ENCODE measurements at regions not wholly inside any gene's neighbourhood (a gene's known extent, or its start where the extent isn't known, plus 50 kb on each side); places are given as distances from the start of the nearest gene placed in this dataset.

DNA sequence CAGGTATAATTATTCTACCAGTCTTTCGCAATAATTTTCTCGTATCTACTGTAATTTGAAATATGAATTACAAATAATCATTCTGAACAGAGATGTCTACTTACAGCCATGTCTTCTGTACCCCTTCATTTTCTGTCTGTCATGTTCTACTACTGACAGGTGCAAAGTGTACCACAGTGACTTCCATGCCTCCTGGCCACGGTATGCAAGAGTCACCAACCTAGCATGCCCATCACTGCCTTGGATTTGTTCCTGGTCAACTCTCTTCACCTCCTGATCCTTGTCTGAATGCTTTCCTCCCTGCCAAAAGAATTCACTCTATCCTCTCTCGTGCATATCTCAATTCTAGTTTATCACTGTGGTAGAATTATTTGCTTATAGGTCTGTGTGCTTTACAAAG lies 755.4 kb downstream of the KCNJ2 start:
- Histone ChIP-seq H3K9me3 (no peaks in the 10 kb centered on the region), H3K4me1 (no peaks in the 10 kb centered on the region), H3K36me3 (no peaks in the 10 kb centered on the region), H3K27me3 (no peaks in the 10 kb centered on the region), H3K4me3 (no peak overlapping the region), H3K27ac (no peak overlapping the region)
- intact Hi-C loops (cut with DNase I; ENCODE audit: low total_unique reads) = loop anchor here (5.0 kb wide), 1 partner anchor 927 kb away; no protein-coding TSS in a partner anchor
- no peak for DNase-seq
- TF ChIP-seq, protein P1, sequence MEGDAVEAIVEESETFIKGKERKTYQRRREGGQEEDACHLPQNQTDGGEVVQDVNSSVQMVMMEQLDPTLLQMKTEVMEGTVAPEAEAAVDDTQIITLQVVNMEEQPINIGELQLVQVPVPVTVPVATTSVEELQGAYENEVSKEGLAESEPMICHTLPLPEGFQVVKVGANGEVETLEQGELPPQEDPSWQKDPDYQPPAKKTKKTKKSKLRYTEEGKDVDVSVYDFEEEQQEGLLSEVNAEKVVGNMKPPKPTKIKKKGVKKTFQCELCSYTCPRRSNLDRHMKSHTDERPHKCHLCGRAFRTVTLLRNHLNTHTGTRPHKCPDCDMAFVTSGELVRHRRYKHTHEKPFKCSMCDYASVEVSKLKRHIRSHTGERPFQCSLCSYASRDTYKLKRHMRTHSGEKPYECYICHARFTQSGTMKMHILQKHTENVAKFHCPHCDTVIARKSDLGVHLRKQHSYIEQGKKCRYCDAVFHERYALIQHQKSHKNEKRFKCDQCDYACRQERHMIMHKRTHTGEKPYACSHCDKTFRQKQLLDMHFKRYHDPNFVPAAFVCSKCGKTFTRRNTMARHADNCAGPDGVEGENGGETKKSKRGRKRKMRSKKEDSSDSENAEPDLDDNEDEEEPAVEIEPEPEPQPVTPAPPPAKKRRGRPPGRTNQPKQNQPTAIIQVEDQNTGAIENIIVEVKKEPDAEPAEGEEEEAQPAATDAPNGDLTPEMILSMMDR (IDR thresholded peaks at IDR 0.05) = no peak

DNA sequence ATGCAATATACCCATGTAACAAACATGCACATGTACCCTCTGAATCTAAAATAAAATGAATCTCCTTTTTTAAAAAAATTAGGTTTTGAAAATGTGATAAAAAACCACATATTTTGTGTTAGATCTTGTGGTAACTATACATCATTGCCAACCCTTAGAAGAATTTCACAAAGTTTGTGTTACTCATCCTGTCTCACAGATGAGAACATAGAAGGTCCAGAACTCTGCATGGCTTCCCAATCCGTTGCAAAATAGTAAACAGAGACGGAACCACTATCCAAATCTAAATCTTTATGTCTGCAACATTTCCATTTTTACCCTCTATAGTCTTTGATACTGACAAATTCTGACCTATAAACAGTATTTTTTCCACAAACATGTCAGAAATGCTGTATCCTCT lies 759.9 kb downstream of the KCNJ2 start:
- DNase-seq = no peak
- Histone ChIP-seq H3K36me3 (no peaks in the 10 kb centered on the region), H3K4me3 (no peak overlapping the region), H3K9me3 (no peaks in the 10 kb centered on the region), H3K27ac (no peak overlapping the region), H3K4me1 (no peaks in the 10 kb centered on the region), H3K27me3 (no peaks in the 10 kb centered on the region)
- TF ChIP-seq, protein P1 (IDR thresholded peaks at IDR 0.05) = no peak
- intact Hi-C loops (cut with DNase I; ENCODE audit: low total_unique reads) = loop anchor here (5.0 kb wide), 1 partner anchor 932 kb away; no protein-coding TSS in a partner anchor

DNA sequence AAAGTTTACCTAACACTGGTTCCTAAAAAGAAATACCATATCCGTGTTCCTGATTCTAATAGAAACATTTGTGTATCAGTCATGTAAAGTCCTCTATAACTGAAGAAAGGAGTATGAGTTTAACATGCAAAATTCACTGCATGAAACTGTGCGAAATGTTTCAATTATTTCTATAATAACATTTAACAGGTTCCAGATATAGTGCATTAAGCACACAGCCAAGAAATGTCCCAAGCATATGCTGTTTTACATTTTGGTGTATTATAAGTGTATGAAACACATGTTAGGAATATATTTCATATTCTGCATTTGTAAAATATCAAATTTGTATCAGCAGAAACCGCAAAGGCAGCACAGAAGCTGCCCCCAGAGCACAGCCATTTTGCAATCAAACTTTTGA lies 764.9 kb downstream of the KCNJ2 start:
- TF ChIP-seq, protein P1 (IDR thresholded peaks at IDR 0.05) = no peak
- Histone ChIP-seq H3K4me1 (no peaks in the 10 kb centered on the region), H3K27ac (no peak overlapping the region), H3K4me3 (no peak overlapping the region), H3K9me3 (no peaks in the 10 kb centered on the region), H3K36me3 (no peaks in the 10 kb centered on the region), H3K27me3 (no peaks in the 10 kb centered on the region)
- intact Hi-C loops (cut with DNase I; ENCODE audit: low total_unique reads) = no loop called here
- DNase-seq = no peak

DNA sequence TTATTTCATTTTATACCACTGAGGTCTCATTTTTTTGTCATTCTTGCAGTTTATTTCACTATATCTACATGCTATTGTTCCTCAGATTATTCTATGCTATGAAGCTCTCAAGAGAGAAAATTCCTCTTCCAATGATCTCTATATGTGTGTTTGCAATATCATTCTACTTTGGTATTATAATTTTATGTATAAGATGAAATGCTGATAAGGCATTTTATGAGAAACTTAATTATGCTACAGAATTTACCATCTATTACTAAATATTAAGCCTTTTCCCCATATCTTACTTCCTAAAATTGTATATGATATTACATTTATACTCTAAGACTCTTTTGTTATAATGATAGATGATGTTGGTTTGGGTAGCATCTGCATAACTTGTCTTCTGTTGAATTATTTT lies 765.5 kb downstream of the KCNJ2 start:
- TF ChIP-seq, protein P1 (IDR thresholded peaks at IDR 0.05) = no peak
- Histone ChIP-seq H3K9me3 (no peaks in the 10 kb centered on the region), H3K27me3 (no peaks in the 10 kb centered on the region), H3K27ac (no peak overlapping the region), H3K36me3 (no peaks in the 10 kb centered on the region), H3K4me3 (no peak overlapping the region), H3K4me1 (no peaks in the 10 kb centered on the region)
- intact Hi-C loops (cut with DNase I; ENCODE audit: low total_unique reads) = no loop called here
- DNase-seq = no peak

DNA sequence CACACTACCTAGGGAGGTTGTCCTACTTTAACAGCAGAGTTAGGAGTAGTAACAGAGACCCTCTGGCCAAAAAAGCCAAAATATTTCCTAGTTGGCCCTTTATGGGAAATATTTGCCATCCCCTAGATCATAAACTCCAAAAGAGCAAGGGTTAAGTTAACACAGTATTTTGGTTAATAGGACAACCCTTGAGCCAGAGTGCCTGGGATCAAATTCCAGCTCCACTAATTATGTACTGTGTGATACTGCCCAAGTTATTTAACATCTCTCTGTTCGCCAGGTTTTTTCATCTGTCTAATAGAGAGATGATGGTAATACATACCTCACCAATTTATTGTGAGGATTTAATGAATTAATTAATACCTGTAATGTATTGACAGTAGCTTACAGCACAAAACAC lies 767.4 kb downstream of the KCNJ2 start:
- intact Hi-C loops (cut with DNase I; ENCODE audit: low total_unique reads) = no loop called here
- H3K27me3 ChIP-seq = no peaks in the 10 kb centered on the region
- H3K4me3 ChIP-seq = no peak overlapping the region
- TF ChIP-seq, protein P1 (IDR thresholded peaks at IDR 0.05) = no peak
- no peak overlapping the region for H3K27ac ChIP-seq
- no peaks in the 10 kb centered on the region for H3K9me3 ChIP-seq
- no peaks in the 10 kb centered on the region for H3K36me3 ChIP-seq
- DNase-seq = no peak
- H3K4me1 ChIP-seq = no peaks in the 10 kb centered on the region

DNA sequence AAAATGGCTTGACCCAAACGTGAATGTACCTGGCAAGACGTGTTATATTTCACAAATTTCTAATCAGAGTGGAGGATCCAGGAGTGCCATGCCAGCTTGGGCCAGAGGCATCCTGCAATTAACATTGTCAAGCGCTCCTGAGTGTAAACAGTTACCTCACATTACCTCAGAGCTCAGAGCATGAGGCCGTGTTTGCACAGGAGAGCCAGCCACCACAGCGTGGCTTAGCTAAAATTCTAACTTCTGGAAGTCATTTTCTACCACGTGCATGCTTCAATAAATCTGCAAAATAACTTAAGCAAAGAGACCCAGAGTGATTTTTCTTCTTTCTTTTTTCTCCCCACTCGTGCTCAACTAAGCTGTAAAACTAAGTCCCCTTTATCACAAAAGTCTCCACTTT lies 769.0 kb downstream of the KCNJ2 start:
- Histone ChIP-seq H3K36me3 (no peaks in the 10 kb centered on the region), H3K27ac (no peak overlapping the region), H3K27me3 (no peaks in the 10 kb centered on the region), H3K9me3 (no peaks in the 10 kb centered on the region), H3K4me3 (no peak overlapping the region), H3K4me1 (no peaks in the 10 kb centered on the region)
- intact Hi-C loops (cut with DNase I; ENCODE audit: low total_unique reads) = no loop called here
- no peak for DNase-seq
- TF ChIP-seq, protein P1 (IDR thresholded peaks at IDR 0.05) = no peak

Measured in tibial artery (tissue), 4 donors.